ENCODE measurements at regions not wholly inside any gene's neighbourhood (a gene's known extent, or its start where the extent isn't known, plus 50 kb on each side); places are given as distances from the start of the nearest gene placed in this dataset.

GRCh38 chr15:92247649-92248242 lies 145.9 kb upstream of the ST8SIA2 start:
- Histone ChIP-seq H2AFZ (ENCODE audit: low read length) (no peak overlapping the region), H2BK12ac (ENCODE audit: low read length) (no peak overlapping the region), H3K4me3 (ENCODE audit: low read length in 2 of 2) (no peak overlapping the region), H4K8ac (ENCODE audit: low read depth, low read length) (no peak overlapping the region), H3K36me3 (replicated peaks in 1 of 2; ENCODE audit: control insufficient read depth in 2 of 2, insufficient read depth in 2 of 2, low read length in 2 of 2) (no peaks in the 10 kb centered on the region), H2BK120ac (ENCODE audit: low read depth, low read length) (no peak overlapping the region), H3K27ac (replicated peaks; ENCODE audit: low read length) (no peak overlapping the region), H2BK15ac (ENCODE audit: low read length) (no peak overlapping the region), H2BK5ac (ENCODE audit: low read length) (no peak overlapping the region), H3K79me1 (ENCODE audit: low read depth, low read length) (no peaks in the 10 kb centered on the region), H3K27me3 (ENCODE audit: control insufficient read depth in 3 of 3, insufficient read depth in 3 of 3, low read depth in 1 of 3, low read length in 3 of 3) (peaks cover 0 to 3% (median 2%) of the 10 kb centered on the region in 3 experiments), H3K14ac (ENCODE audit: low read length) (no peak overlapping the region), H3K4me1 (ENCODE audit: control insufficient read depth in 2 of 2, insufficient read depth in 1 of 2, low read depth in 1 of 2, low read length in 2 of 2) (no peaks in the 10 kb centered on the region), H3K9me3 (replicated peaks in 1 of 2; ENCODE audit: control insufficient read depth in 2 of 2, insufficient read depth in 1 of 2, low read depth in 1 of 2, low read length in 2 of 2) (no peaks in the 10 kb centered on the region), H3K4me2 (ENCODE audit: insufficient read depth, low read length, poor library complexity, severe bottlenecking) (no peak overlapping the region), H3K9ac (ENCODE audit: low read depth, low read length, poor library complexity) (no peak overlapping the region), H3K18ac (ENCODE audit: low read length) (no peak overlapping the region), H3K4ac (ENCODE audit: low read length) (no peak overlapping the region), H4K91ac (ENCODE audit: low read depth, low read length, poor library complexity) (no peak overlapping the region), H2AK5ac (ENCODE audit: low read depth, low read length) (no peak overlapping the region), H3K23ac (ENCODE audit: low read depth, low read length, poor library complexity) (no peak overlapping the region)
- no peak for DNase-seq (ENCODE audit: low spot score)
- no CpG with 5 or more reads among the region's 7 CpGs for WGBS, 2 donors (ENCODE audit: extremely low coverage in 2 of 2, insufficient read length in 2 of 2, insufficient replicate concordance in 1 of 2)

GRCh38 chr15:92266796-92267685 lies 126.6 kb upstream of the ST8SIA2 start:
- Histone ChIP-seq H3K79me1 (ENCODE audit: low read depth, low read length) (no peaks in the 10 kb centered on the region), H3K4me3 (ENCODE audit: low read length in 2 of 2) (no peak overlapping the region), H3K4me1 (ENCODE audit: control insufficient read depth in 2 of 2, insufficient read depth in 1 of 2, low read depth in 1 of 2, low read length in 2 of 2) (no peaks in the 10 kb centered on the region), H3K4me2 (ENCODE audit: insufficient read depth, low read length, poor library complexity, severe bottlenecking) (no peak overlapping the region), H3K36me3 (replicated peaks in 1 of 2; ENCODE audit: control insufficient read depth in 2 of 2, insufficient read depth in 2 of 2, low read length in 2 of 2) (no peaks in the 10 kb centered on the region), H2BK5ac (ENCODE audit: low read length) (no peak overlapping the region), H2BK12ac (ENCODE audit: low read length) (no peak overlapping the region), H3K23ac (ENCODE audit: low read depth, low read length, poor library complexity) (no peak overlapping the region), H3K27me3 (ENCODE audit: control insufficient read depth in 3 of 3, insufficient read depth in 3 of 3, low read depth in 1 of 3, low read length in 3 of 3) (no peaks in the 10 kb centered on the region), H2AK5ac (ENCODE audit: low read depth, low read length) (no peak overlapping the region), H4K8ac (ENCODE audit: low read depth, low read length) (no peak overlapping the region), H2BK120ac (ENCODE audit: low read depth, low read length) (no peak overlapping the region), H2BK15ac (ENCODE audit: low read length) (no peak overlapping the region), H4K91ac (ENCODE audit: low read depth, low read length, poor library complexity) (no peak overlapping the region), H3K18ac (ENCODE audit: low read length) (no peak overlapping the region), H3K4ac (ENCODE audit: low read length) (no peak overlapping the region), H3K9me3 (replicated peaks in 1 of 2; ENCODE audit: control insufficient read depth in 2 of 2, insufficient read depth in 1 of 2, low read depth in 1 of 2, low read length in 2 of 2) (no peaks in the 10 kb centered on the region), H3K27ac (replicated peaks; ENCODE audit: low read length) (no peak overlapping the region), H2AFZ (ENCODE audit: low read length) (no peak overlapping the region), H3K9ac (ENCODE audit: low read depth, low read length, poor library complexity) (no peak overlapping the region), H3K14ac (ENCODE audit: low read length) (no peak overlapping the region)
- no CpG with 5 or more reads among the region's 14 CpGs for WGBS, 2 donors (ENCODE audit: extremely low coverage in 2 of 2, insufficient read length in 2 of 2, insufficient replicate concordance in 1 of 2)
- DNase-seq (ENCODE audit: low spot score): no peak

GRCh38 chr15:92268900-92269299 lies 124.8 kb upstream of the ST8SIA2 start:
- Histone ChIP-seq H3K23ac (ENCODE audit: low read depth, low read length, poor library complexity) (no peak overlapping the region), H2BK5ac (ENCODE audit: low read length) (no peak overlapping the region), H3K4me3 (ENCODE audit: low read length in 2 of 2) (no peak overlapping the region), H3K27me3 (ENCODE audit: control insufficient read depth in 3 of 3, insufficient read depth in 3 of 3, low read depth in 1 of 3, low read length in 3 of 3) (no peaks in the 10 kb centered on the region), H2AFZ (ENCODE audit: low read length) (no peak overlapping the region), H2AK5ac (ENCODE audit: low read depth, low read length) (no peak overlapping the region), H3K4ac (ENCODE audit: low read length) (no peak overlapping the region), H2BK15ac (ENCODE audit: low read length) (no peak overlapping the region), H3K14ac (ENCODE audit: low read length) (no peak overlapping the region), H4K8ac (ENCODE audit: low read depth, low read length) (no peak overlapping the region), H3K36me3 (replicated peaks in 1 of 2; ENCODE audit: control insufficient read depth in 2 of 2, insufficient read depth in 2 of 2, low read length in 2 of 2) (no peaks in the 10 kb centered on the region), H2BK120ac (ENCODE audit: low read depth, low read length) (no peak overlapping the region), H4K91ac (ENCODE audit: low read depth, low read length, poor library complexity) (no peak overlapping the region), H3K79me1 (ENCODE audit: low read depth, low read length) (no peaks in the 10 kb centered on the region), H3K9ac (ENCODE audit: low read depth, low read length, poor library complexity) (no peak overlapping the region), H3K18ac (ENCODE audit: low read length) (no peak overlapping the region), H3K4me1 (ENCODE audit: control insufficient read depth in 2 of 2, insufficient read depth in 1 of 2, low read depth in 1 of 2, low read length in 2 of 2) (no peaks in the 10 kb centered on the region), H3K9me3 (replicated peaks in 1 of 2; ENCODE audit: control insufficient read depth in 2 of 2, insufficient read depth in 1 of 2, low read depth in 1 of 2, low read length in 2 of 2) (no peaks in the 10 kb centered on the region), H3K27ac (replicated peaks; ENCODE audit: low read length) (no peak overlapping the region), H3K4me2 (ENCODE audit: insufficient read depth, low read length, poor library complexity, severe bottlenecking) (no peak overlapping the region), H2BK12ac (ENCODE audit: low read length) (no peak overlapping the region)
- DNase-seq (ENCODE audit: low spot score): no peak
- WGBS, 2 donors (ENCODE audit: extremely low coverage in 2 of 2, insufficient read length in 2 of 2, insufficient replicate concordance in 1 of 2): no CpG with 5 or more reads among the region's 3 CpGs

GRCh38 chr15:92271179-92271578 lies 122.5 kb upstream of the ST8SIA2 start:
- no peak for DNase-seq (ENCODE audit: low spot score)
- WGBS, 2 donors (ENCODE audit: extremely low coverage in 2 of 2, insufficient read length in 2 of 2, insufficient replicate concordance in 1 of 2): no CpG with 5 or more reads among the region's 1 CpG
- no peak overlapping the region for H2BK12ac ChIP-seq (ENCODE audit: low read length)
- no peak overlapping the region for H3K4ac ChIP-seq (ENCODE audit: low read length)
- H3K18ac ChIP-seq (ENCODE audit: low read length): no peak overlapping the region
- H3K27me3 ChIP-seq (ENCODE audit: control insufficient read depth in 3 of 3, insufficient read depth in 3 of 3, low read depth in 1 of 3, low read length in 3 of 3): no peaks in the 10 kb centered on the region
- no peaks in the 10 kb centered on the region for H3K36me3 ChIP-seq (replicated peaks in 1 of 2; ENCODE audit: control insufficient read depth in 2 of 2, insufficient read depth in 2 of 2, low read length in 2 of 2)
- no peak overlapping the region for H3K9ac ChIP-seq (ENCODE audit: low read depth, low read length, poor library complexity)
- H2BK120ac ChIP-seq (ENCODE audit: low read depth, low read length): no peak overlapping the region
- no peak overlapping the region for H2BK5ac ChIP-seq (ENCODE audit: low read length)
- no peak overlapping the region for H2BK15ac ChIP-seq (ENCODE audit: low read length)
- no peaks in the 10 kb centered on the region for H3K9me3 ChIP-seq (replicated peaks in 1 of 2; ENCODE audit: control insufficient read depth in 2 of 2, insufficient read depth in 1 of 2, low read depth in 1 of 2, low read length in 2 of 2)
- no peak overlapping the region for H3K4me3 ChIP-seq (ENCODE audit: low read length in 2 of 2)
- no peak overlapping the region for H4K91ac ChIP-seq (ENCODE audit: low read depth, low read length, poor library complexity)
- no peak overlapping the region for H3K4me2 ChIP-seq (ENCODE audit: insufficient read depth, low read length, poor library complexity, severe bottlenecking)
- H3K14ac ChIP-seq (ENCODE audit: low read length): no peak overlapping the region
- H2AK5ac ChIP-seq (ENCODE audit: low read depth, low read length): no peak overlapping the region
- no peak overlapping the region for H3K23ac ChIP-seq (ENCODE audit: low read depth, low read length, poor library complexity)
- H2AFZ ChIP-seq (ENCODE audit: low read length): no peak overlapping the region
- H4K8ac ChIP-seq (ENCODE audit: low read depth, low read length): no peak overlapping the region
- no peaks in the 10 kb centered on the region for H3K79me1 ChIP-seq (ENCODE audit: low read depth, low read length)
- H3K4me1 ChIP-seq (ENCODE audit: control insufficient read depth in 2 of 2, insufficient read depth in 1 of 2, low read depth in 1 of 2, low read length in 2 of 2): no peaks in the 10 kb centered on the region
- H3K27ac ChIP-seq (replicated peaks; ENCODE audit: low read length): no peak overlapping the region

All from neuronal stem cell (in vitro differentiated cells).